ENCODE measurements at regions not wholly inside any gene's neighbourhood (a gene's known extent, or its start where the extent isn't known, plus 50 kb on each side); places are given as distances from the start of the nearest gene placed in this dataset.

DNA sequence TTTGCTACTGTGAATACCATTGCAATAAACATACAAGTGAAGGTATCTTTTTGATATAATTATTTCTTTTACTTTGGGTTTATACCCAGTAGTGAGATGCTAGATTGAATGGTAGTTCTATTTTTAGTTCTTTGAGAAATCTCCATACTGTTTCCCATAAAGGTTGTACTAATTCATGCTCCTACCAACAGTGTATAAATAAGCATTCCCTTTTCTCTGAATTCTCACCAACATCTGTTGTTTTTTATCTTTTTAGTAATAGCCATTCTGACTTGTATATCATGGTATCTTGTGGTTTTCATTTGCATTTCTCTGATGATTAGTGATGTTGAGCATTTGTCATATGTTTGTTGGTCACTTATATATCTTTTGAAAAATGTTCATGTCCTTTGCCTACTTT is 183.6 kb upstream of the LRFN2 start:
- no peaks in the 10 kb centered on the region for H4K20me1 ChIP-seq (replicated peaks in 1 of 2; ENCODE audit: control insufficient read depth in 1 of 2, insufficient read depth in 2 of 2, low read length in 2 of 2)
- no peaks in the 10 kb centered on the region; a peak in 1 of 4 replicates for H3K9me3 ChIP-seq (ENCODE audit: insufficient read depth in 2 of 2, low read depth in 1 of 2, low read length in 1 of 2)
- H4K5ac ChIP-seq (ENCODE audit: insufficient read length, low read depth, low read length) = no peak overlapping the region
- H3K27me3 ChIP-seq (replicated peaks in 1 of 4; ENCODE audit: control insufficient read depth in 3 of 4, extremely low read depth in 1 of 4, insufficient read depth in 3 of 4, low read length in 3 of 4) = no peaks in the 10 kb centered on the region; a peak in 1 of 7 replicates
- H3K4me1 ChIP-seq (replicated peaks in 1 of 4; ENCODE audit: control insufficient read depth in 3 of 4, insufficient read depth in 4 of 4, low read length in 3 of 4) = no peaks in the 10 kb centered on the region
- H3K36me3 ChIP-seq (ENCODE audit: control insufficient read depth in 2 of 4, insufficient read depth in 4 of 4, low read length in 3 of 4) = no peaks in the 10 kb centered on the region
- no peak overlapping the region for H3K27ac ChIP-seq (ENCODE audit: low read depth, low read length)
- H3K9ac ChIP-seq (replicated peaks in 1 of 4; ENCODE audit: extremely low read depth in 1 of 4, low read depth in 3 of 4, low read length in 3 of 4) = no peak overlapping the region
- H3K4me3 ChIP-seq (ENCODE audit: extremely low read depth in 1 of 4, insufficient read depth in 2 of 4, low read depth in 3 of 4, low read length in 4 of 4) = no peak overlapping the region
- H3K79me1 ChIP-seq (ENCODE audit: low read depth, low read length) = 0 out of 2 replicates have a peak, but pooled peaks cover 2% of the 10 kb centered on the region
- no peak overlapping the region for H3K4me2 ChIP-seq (ENCODE audit: insufficient read depth in 1 of 2, low read depth in 2 of 2, low read length in 2 of 2)
- no peaks in the 10 kb centered on the region for H3K23me2 ChIP-seq (ENCODE audit: low read depth, low read length)
- DNase-seq (ENCODE audit: low read depth in 1 of 2, low spot score in 2 of 2) = no peak
- POLR2A ChIA-PET (ENCODE audit: partially characterized antibody) = no interaction called here
- no peak overlapping the region for H3K56ac ChIP-seq (replicated peaks; ENCODE audit: insufficient read length, low read depth, low read length)
- CTCF ChIA-PET (ENCODE audit: partially characterized antibody) = no interaction called here
- no peak overlapping the region for H2BK120ac ChIP-seq (replicated peaks; ENCODE audit: low read depth, low read length)
- no peaks in the 10 kb centered on the region for H3K79me2 ChIP-seq (ENCODE audit: control insufficient read depth in 1 of 2, insufficient read depth in 2 of 2, low read length in 2 of 2)
- H2AFZ ChIP-seq (ENCODE audit: low read length) = no peak overlapping the region
- H3K14ac ChIP-seq (ENCODE audit: insufficient read length) = no peak overlapping the region
- no peak overlapping the region for H2BK5ac ChIP-seq (ENCODE audit: low read depth, low read length)
- H2BK15ac ChIP-seq (ENCODE audit: low read length) = no peak overlapping the region
- H4K8ac ChIP-seq (ENCODE audit: extremely low read depth, insufficient read depth, low read length) = no peak overlapping the region
- FAIRE-seq = no peak
- H4K91ac ChIP-seq (replicated peaks; ENCODE audit: insufficient read length, low read length) = no peak overlapping the region
- no peak overlapping the region for H3K4ac ChIP-seq (replicated peaks; ENCODE audit: insufficient read length, low read depth, low read length)
- no peak overlapping the region for H2BK12ac ChIP-seq (ENCODE audit: low read depth, low read length)
- no peak overlapping the region for H3K23ac ChIP-seq (ENCODE audit: insufficient read length)
- H2AK5ac ChIP-seq (ENCODE audit: low read depth, low read length) = no peak overlapping the region
- H2BK20ac ChIP-seq (ENCODE audit: low read length) = no peak overlapping the region
- H3K18ac ChIP-seq (ENCODE audit: extremely low read depth, low read length) = no peak overlapping the region
- TF ChIP-seq, protein P1, sequence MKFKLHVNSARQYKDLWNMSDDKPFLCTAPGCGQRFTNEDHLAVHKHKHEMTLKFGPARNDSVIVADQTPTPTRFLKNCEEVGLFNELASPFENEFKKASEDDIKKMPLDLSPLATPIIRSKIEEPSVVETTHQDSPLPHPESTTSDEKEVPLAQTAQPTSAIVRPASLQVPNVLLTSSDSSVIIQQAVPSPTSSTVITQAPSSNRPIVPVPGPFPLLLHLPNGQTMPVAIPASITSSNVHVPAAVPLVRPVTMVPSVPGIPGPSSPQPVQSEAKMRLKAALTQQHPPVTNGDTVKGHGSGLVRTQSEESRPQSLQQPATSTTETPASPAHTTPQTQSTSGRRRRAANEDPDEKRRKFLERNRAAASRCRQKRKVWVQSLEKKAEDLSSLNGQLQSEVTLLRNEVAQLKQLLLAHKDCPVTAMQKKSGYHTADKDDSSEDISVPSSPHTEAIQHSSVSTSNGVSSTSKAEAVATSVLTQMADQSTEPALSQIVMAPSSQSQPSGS (IDR thresholded peaks at IDR 0.05; ENCODE audit: low read length) = no peak
- TF ChIP-seq, protein P2, sequence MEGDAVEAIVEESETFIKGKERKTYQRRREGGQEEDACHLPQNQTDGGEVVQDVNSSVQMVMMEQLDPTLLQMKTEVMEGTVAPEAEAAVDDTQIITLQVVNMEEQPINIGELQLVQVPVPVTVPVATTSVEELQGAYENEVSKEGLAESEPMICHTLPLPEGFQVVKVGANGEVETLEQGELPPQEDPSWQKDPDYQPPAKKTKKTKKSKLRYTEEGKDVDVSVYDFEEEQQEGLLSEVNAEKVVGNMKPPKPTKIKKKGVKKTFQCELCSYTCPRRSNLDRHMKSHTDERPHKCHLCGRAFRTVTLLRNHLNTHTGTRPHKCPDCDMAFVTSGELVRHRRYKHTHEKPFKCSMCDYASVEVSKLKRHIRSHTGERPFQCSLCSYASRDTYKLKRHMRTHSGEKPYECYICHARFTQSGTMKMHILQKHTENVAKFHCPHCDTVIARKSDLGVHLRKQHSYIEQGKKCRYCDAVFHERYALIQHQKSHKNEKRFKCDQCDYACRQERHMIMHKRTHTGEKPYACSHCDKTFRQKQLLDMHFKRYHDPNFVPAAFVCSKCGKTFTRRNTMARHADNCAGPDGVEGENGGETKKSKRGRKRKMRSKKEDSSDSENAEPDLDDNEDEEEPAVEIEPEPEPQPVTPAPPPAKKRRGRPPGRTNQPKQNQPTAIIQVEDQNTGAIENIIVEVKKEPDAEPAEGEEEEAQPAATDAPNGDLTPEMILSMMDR (IDR thresholded peaks at IDR 0.05; ENCODE audit: control extremely low read depth in 1 of 3, insufficient read depth in 1 of 3, low read depth in 1 of 3, low read length in 3 of 3) = no peak
- TF ChIP-seq NRF1 (IDR thresholded peaks at IDR 0.05; ENCODE audit: low read depth, low read length) (no peak), RBBP5 (IDR thresholded peaks at IDR 0.05; ENCODE audit: borderline replicate concordance, low read depth, low read length) (no peak), KDM4A (IDR thresholded peaks at IDR 0.05; ENCODE audit: low read depth, low read length, severe bottlenecking) (no peak), MAFK (IDR thresholded peaks at IDR 0.05; ENCODE audit: low read depth, low read length) (no peak), JUN (IDR thresholded peaks at IDR 0.05; ENCODE audit: low read depth, low read length) (no peak), EGR1 (IDR thresholded peaks at IDR 0.05; ENCODE audit: borderline replicate concordance, low read depth, low read length) (no peak), GABPA (IDR thresholded peaks at IDR 0.05; ENCODE audit: borderline replicate concordance, insufficient read depth, low read length) (no peak), TAF7 (optimal IDR thresholded peaks at IDR 0.05; ENCODE audit: borderline replicate concordance, low read depth, low read length) (no peak), FOSL1 (IDR thresholded peaks at IDR 0.05; ENCODE audit: insufficient read depth, low read depth, low read length) (no peak)
